Heart right ventricle (tissue), 16 donors: ENCODE measurements at regions not wholly inside any gene's neighbourhood (a gene's known extent, or its start where the extent isn't known, plus 50 kb on each side); places are given as distances from the start of the nearest gene placed in this dataset.

Experiments
- ATAC-seq, 8 donors: fragments of 200-7000 bp; cut with Tn5 transposase; one replicate each; pipeline ENCODE4 v1.9.1; 2020; ENCODE audit warnings: mild to moderate bottlenecking in 8 of 8, moderate library complexity in 8 of 8, moderate number of reproducible peaks in 1 of 8
- DNase-seq, 2 donors: peaks; one replicate each; pipeline ENCODE4 v3.0.0-alpha.2; 2020
- H3K27ac ChIP-seq, 10 donors: fragments of 200-600 bp; sonication (generic) in 2 of 10; one replicate each; pipeline versions ENCODE4 v1.5.0 to v1.8.0; 2020 to 2022; ENCODE audit warnings: mild to moderate bottlenecking in 3 of 10
- H3K27me3 ChIP-seq, 7 donors: fragments of 200-600 bp; one replicate each; pipeline ENCODE4 v1.8.0; 2021 to 2022; ENCODE audit warnings: mild to moderate bottlenecking in 2 of 7
- H3K36me3 ChIP-seq, 9 donors: fragments of 200-600 bp; sonication (generic) in 1 of 9; one replicate each; pipeline versions ENCODE4 v1.5.0 to v1.8.0; 2020 to 2022; ENCODE audit warnings: mild to moderate bottlenecking in 2 of 9
- H3K4me1 ChIP-seq, 9 donors: fragments of 200-600 bp; sonication (generic) in 1 of 9; one replicate each; pipeline versions ENCODE4 v1.5.0 to v1.8.0; 2020 to 2022; ENCODE audit warnings: mild to moderate bottlenecking in 4 of 9
- H3K4me3 ChIP-seq, 10 donors: fragments of 200-600 bp; sonication (generic) in 2 of 10; one replicate each; pipeline versions ENCODE4 v1.5.0 to v1.8.0; 2020 to 2022; ENCODE audit warnings: mild to moderate bottlenecking in 7 of 10, moderate library complexity in 2 of 10
- H3K9me3 ChIP-seq, 11 donors: fragments of 200-600 bp in 10 of 11; sonication (generic) in 2 of 11; one replicate each; pipeline versions ENCODE4 v1.5.0 to v1.8.0; 2013 to 2022; ENCODE audit warnings: mild to moderate bottlenecking in 2 of 11, control low read depth in 1 of 11, moderate library complexity in 1 of 11
- WGBS, 2 donors: extraction: QIAGEN DNeasy Blood & Tissue Kit; methylation state at CpG; one replicate each; pipeline ENCODE4 v1.1.7; 2013; ENCODE audit warnings: inconsistent platforms in 1 of 2; 5-methylcytosine and 5-hydroxymethylcytosine counted together
- intact Hi-C, 10 donors: fragments of 100-400 bp; cut with DNase I; formaldehyde crosslinking; loops; one replicate each; pipeline versions ENCODE4 v1.11.1 to v1.14.2; 2022
- TF ChIP-seq, protein P1 (sequence below), 9 donors: fragments of 200-600 bp; sonication (generic) in 2 of 9; IDR thresholded peaks; one replicate each; pipeline versions ENCODE4 v1.5.0 to v1.8.0; 2021 to 2022; ENCODE audit warnings: antibody characterized with exemption in 9 of 9, mild to moderate bottlenecking in 5 of 9, moderate library complexity in 1 of 9
- donor health status: Arrhythmogenic right ventricular cardiomyopathy.
- donor health status: ischemic (EF 13 %, LVEDD 7.1; RV severe dilation, severe dysfunction).
- donor health status: healthy with polysubstance abuse.
- donor health status: DM: no; HTN: yes; CAD: no.
- donor health status: DM: no; HTN: no; CAD: no.
- donor health status: ischemic (EF 25% LVEDD 6.9; RV normal size, moderate dysfunction).
- donor health status: ischemic (EF 25% LVEDD 5.7; RV mildly dilated, moderate dysfunction).
- donor health status: healthy.
- donor health status: DM: yes; HTN: yes; CAD: no.
- donor health status: Ischemic cardiomyopathy.
- donor health status: ischemic (EF 35%, LVEDD 5.7; RV mildly dilated, moderate dysfunction).
- donor health status: nonischemic (EF 11% LVEDD 7.7; RV severe dilation, severe dysfunction).
- donor health status: DM: yes; HTN: yes; CAD: no.
- donor health status: PGD.
- donor health status: ischemic (EF 29% LVEDD 5.4; RV normal size, mild dysfunction).
- donor health status: nonischemic (EF 23%, LVEDD 6.1; RV moderate dilation, normal function).

DNA sequence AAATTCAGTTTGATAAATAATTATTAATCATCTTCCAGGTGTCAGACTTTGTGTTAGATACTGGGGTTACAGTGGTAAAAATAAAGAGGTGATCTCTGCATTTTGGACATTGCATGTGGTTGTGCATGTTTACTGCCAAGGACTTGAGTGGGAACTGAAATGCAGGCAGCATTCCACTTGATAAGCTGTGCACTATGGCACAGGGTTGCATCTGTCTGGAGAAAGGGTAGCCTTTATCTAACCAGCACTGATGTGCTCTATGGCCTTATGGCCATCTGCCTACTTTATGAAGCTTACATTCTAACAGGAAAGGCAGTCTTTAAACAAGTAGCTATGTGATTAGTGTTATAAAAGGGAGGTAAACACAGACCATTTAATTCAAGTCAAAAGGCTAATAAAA, 53.0 kb upstream of the MLIP start:
- ATAC-seq: peak in 7 of 8 donors; percentile 54 to 86 (median 69)
- Histone ChIP-seq H3K4me1 (peaks cover 0 to 75% (median 51%) of the 10 kb centered on the region in 9 donors), H3K9me3 (no peaks in the 10 kb centered on the region), H3K4me3 (no peak overlapping the region), H3K27me3 (no peaks in the 10 kb centered on the region), H3K36me3 (no peaks in the 10 kb centered on the region), H3K27ac (peak overlapping the region in 9 of 10 donors; percentile 45 to 84 (median 65))
- peak in 1 of 2 donors; percentile 41 for DNase-seq
- TF ChIP-seq, protein P1, sequence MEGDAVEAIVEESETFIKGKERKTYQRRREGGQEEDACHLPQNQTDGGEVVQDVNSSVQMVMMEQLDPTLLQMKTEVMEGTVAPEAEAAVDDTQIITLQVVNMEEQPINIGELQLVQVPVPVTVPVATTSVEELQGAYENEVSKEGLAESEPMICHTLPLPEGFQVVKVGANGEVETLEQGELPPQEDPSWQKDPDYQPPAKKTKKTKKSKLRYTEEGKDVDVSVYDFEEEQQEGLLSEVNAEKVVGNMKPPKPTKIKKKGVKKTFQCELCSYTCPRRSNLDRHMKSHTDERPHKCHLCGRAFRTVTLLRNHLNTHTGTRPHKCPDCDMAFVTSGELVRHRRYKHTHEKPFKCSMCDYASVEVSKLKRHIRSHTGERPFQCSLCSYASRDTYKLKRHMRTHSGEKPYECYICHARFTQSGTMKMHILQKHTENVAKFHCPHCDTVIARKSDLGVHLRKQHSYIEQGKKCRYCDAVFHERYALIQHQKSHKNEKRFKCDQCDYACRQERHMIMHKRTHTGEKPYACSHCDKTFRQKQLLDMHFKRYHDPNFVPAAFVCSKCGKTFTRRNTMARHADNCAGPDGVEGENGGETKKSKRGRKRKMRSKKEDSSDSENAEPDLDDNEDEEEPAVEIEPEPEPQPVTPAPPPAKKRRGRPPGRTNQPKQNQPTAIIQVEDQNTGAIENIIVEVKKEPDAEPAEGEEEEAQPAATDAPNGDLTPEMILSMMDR (IDR thresholded peaks at IDR 0.05): no peak
- intact Hi-C loops: loop anchor here in 1 of 10 donors (5.0 kb wide), 1 partner anchor 41 kb away; no protein-coding TSS in a partner anchor

DNA sequence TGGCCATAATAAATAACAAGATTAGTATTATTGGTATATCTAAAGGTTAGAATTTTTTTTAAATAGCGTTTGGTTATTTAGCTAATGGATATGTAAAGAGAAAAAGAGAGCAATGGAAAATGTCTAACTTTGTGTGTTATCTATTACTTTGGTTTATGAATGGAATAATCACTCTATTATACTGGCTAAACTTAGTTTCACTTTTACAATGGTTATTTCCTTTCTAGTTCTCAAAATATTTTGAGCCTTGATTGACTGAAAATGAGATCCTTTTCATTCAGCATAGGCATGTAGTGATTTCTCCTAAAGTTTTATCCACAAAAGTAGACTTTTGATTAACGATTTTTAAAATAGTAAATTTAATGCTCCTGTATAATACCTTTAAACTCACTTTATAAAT, 51.6 kb upstream of the MLIP start:
- 62 to 72% methylated on average over 2 of the region's 2 CpGs for WGBS, 2 donors
- H3K27ac ChIP-seq: peak overlapping the region in 8 of 10 donors; percentile 45 to 84 (median 68)
- no peak overlapping the region for H3K4me3 ChIP-seq
- H3K36me3 ChIP-seq: no peaks in the 10 kb centered on the region
- TF ChIP-seq, protein P1 (IDR thresholded peaks at IDR 0.05): no peak
- no peak for ATAC-seq
- no peaks in the 10 kb centered on the region for H3K27me3 ChIP-seq
- no peak for DNase-seq
- peaks cover 0 to 64% (median 42%) of the 10 kb centered on the region in 9 donors for H3K4me1 ChIP-seq
- intact Hi-C loops: loop anchor here in 1 of 10 donors (5.0 kb wide), 1 partner anchor 42 kb away; no protein-coding TSS in a partner anchor
- no peaks in the 10 kb centered on the region for H3K9me3 ChIP-seq

DNA sequence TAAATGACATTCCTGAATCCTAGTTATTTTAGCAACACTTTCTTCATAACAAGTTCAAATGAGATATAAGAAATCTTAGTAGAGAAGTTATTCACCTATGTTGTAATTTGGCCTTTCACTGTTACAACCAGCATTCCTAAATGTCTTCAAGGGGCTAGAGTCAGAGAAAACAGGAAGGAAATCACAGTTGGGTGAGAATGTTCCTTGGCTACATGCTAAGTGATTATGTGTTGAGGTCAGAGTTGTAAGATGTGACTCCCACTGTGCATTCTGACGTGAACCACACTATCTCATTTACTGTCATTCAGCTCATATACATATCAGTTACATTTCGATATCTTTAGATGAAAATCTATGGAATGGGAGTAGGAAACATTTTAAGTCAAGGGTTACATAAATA, 51.0 kb upstream of the MLIP start:
- ATAC-seq (peak in 3 of 8 donors; percentile 25 to 76 (median 41)), DNase-seq (no peak)
- 12 to 21% methylated on average over 2 of the region's 2 CpGs for WGBS, 2 donors
- TF ChIP-seq, protein P1 (IDR thresholded peaks at IDR 0.05): no peak
- no peaks in the 10 kb centered on the region for H3K27me3 ChIP-seq
- H3K27ac ChIP-seq: peak overlapping the region in 8 of 10 donors; percentile 33 to 84 (median 66)
- no peaks in the 10 kb centered on the region for H3K36me3 ChIP-seq
- no peaks in the 10 kb centered on the region for H3K9me3 ChIP-seq
- peaks cover 0 to 63% (median 42%) of the 10 kb centered on the region in 9 donors for H3K4me1 ChIP-seq
- H3K4me3 ChIP-seq: no peak overlapping the region
- intact Hi-C loops: no loop called here
